Body of pancreas (tissue), 4 donors: ENCODE measurements at regions not wholly inside any gene's neighbourhood (a gene's known extent, or its start where the extent isn't known, plus 50 kb on each side); places are given as distances from the start of the nearest gene placed in this dataset.
A peak's percentile ranks its signal among the peaks of the same experiment; 100 is the strongest.
"Not testable (repeated sequence)": the region's sequence is repeated elsewhere in the genome, so short reads cannot be mapped to it uniquely, and the experiment has no call there.

Source experiments
- ATAC-seq: fragments of 150-250 bp; one replicate; pipeline ENCODE4 v1.9.1; 2016
- DNase-seq, 4 donors: peaks; one replicate each; pipeline ENCODE4 v3.0.0-alpha.2; 2019
- H3K27ac ChIP-seq, 4 donors: fragments of 200-600 bp; sonication (generic); 1 replicate in 3 of 4; 2 replicates in 1 of 4; pipeline versions ENCODE4 v1.5.1 to v1.6.1; 2016 to 2019; ENCODE audit warnings: mild to moderate bottlenecking in 1 of 4, mixed read lengths in 1 of 4, moderate library complexity in 1 of 4
- H3K27me3 ChIP-seq, 2 donors: fragments of 200-600 bp; sonication (generic); one replicate each; pipeline ENCODE4 v1.6.0; 2016; ENCODE audit warnings: mild to moderate bottlenecking in 1 of 2
- H3K36me3 ChIP-seq, 2 donors: fragments of 200-600 bp; sonication (generic); replicated peaks in 1 of 2; 2 replicates each; pipeline ENCODE4 v1.5.1; 2016; ENCODE audit warnings: low read depth in 2 of 2; ENCODE audit not compliant: insufficient read depth in 1 of 2
- H3K4me1 ChIP-seq: fragments of 200-600 bp; sonication (generic); one replicate; pipeline ENCODE4 v1.6.0; 2016
- H3K4me3 ChIP-seq, 2 donors: fragments of 200-600 bp; sonication (generic); 1 replicate in 1 of 2; 2 replicates in 1 of 2; pipeline ENCODE4 v1.5.1; 2016 to 2019
- H3K9me3 ChIP-seq, 3 donors: fragments of 200-600 bp; sonication (generic); 1 replicate in 2 of 3; 2 replicates in 1 of 3; pipeline ENCODE4 v1.5.1; 2016
- CTCF ChIP-seq, 7 experiments: fragments of 450-650 bp in 4 of 7; fragments of 200-600 bp in 3 of 7; sonication (generic) in 3 of 7; IDR thresholded peaks; one replicate each; pipeline ENCODE4 v1.5.1; 2016 to 2019; ENCODE audit warnings: antibody characterized with exemption in 7 of 7
- POLR2A ChIP-seq, 3 donors: fragments of 450-650 bp; IDR thresholded peaks; one replicate each; pipeline ENCODE4 v1.6.1; 2016; ENCODE audit warnings: antibody characterized with exemption in 3 of 3, mild to moderate bottlenecking in 2 of 3
- WGBS, 2 donors: methylation state at CpG; one replicate each; pipeline ENCODE4 v1.1.5; 2017; 5-methylcytosine and 5-hydroxymethylcytosine counted together
- intact Hi-C: fragments of 100-400 bp; cut with DNase I; formaldehyde crosslinking; loops from one replicate; pipeline ENCODE4 v1.15.1; 2023

DNA sequence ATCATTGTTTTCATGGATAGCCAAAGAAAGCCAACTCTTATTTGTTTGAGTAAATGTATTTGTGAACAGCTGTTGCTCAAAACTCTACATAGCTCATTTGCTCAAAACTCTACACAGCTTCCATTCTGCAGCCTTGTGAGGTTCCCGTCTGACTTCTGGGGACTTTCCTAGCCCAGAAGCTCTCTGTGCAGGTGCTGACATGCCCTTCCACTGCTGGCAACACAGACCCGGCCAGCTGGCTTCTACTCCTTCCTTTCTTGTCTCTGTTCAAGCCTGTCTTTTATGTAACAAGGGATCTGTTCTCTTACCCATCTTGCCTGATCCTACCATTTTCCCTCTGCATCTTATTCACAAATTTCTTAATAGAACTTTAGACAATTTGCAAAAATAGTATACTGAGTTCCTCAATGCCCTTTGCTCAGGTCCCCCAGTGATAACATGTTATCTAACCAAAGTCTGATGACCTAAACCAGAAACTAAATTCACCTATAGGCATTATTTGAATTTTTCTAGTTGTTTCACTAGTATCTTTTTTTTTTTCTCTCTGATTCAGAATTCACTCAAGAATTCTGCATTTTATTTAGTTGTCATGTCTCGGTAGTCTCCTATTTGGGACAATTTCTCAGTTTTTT lies 556.5 kb upstream of the SEMA6A start:
- H3K27me3 ChIP-seq, result no peaks in the 10 kb centered on the region
- 63 to 72% methylated on average over 3 of the region's 3 CpGs for WGBS, 2 donors
- DNase-seq (peak in 1 of 4 donors; percentile 16), ATAC-seq (no peak)
- no peak for TF ChIP-seq CTCF (IDR thresholded peaks at IDR 0.05)
- TF ChIP-seq POLR2A (IDR thresholded peaks at IDR 0.05), result no peak
- H3K27ac ChIP-seq, result no peak overlapping the region
- intact Hi-C loops, result no loop called here
- no peaks in the 10 kb centered on the region for H3K9me3 ChIP-seq
- H3K4me3 ChIP-seq, result no peak overlapping the region
- no peaks in the 10 kb centered on the region for H3K36me3 ChIP-seq
- peaks cover 13% of the 10 kb centered on the region for H3K4me1 ChIP-seq

GRCh38 chr5:117118499-117118898 lies 543.9 kb upstream of the SEMA6A start:
- DNase-seq (no peak), ATAC-seq (no peak)
- TF ChIP-seq CTCF (IDR thresholded peaks at IDR 0.05) (no peak), POLR2A (IDR thresholded peaks at IDR 0.05) (no peak)
- Histone ChIP-seq H3K27me3 (no peaks in the 10 kb centered on the region), H3K9me3 (no peaks in the 10 kb centered on the region), H3K36me3 (no peaks in the 10 kb centered on the region), H3K4me3 (no peak overlapping the region), H3K27ac (no peak overlapping the region), H3K4me1 (no peaks in the 10 kb centered on the region)
- 78 to 88% methylated on average over 1 of the region's 1 CpG for WGBS, 2 donors
- intact Hi-C loops, result no loop called here

DNA sequence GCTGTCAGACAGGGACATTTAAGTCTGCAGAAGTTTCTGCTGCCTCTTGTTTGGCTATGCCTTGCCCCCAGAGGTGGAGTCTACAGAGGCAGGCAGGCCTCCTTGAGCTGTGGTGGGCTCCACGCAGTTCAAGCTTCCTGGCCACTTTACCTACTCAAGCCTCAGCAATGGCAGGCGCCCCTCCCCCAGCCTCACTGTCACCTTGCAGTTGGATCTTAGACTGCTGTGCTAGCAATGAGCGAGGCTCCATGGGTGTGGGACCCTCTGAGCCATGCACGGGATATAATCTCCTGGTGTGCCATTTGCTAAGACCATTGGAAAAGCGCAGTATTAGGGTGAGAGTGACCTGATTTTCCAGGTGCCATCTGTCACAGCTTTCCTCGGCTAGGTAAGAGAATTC lies 542.7 kb upstream of the SEMA6A start:
- H3K4me1 ChIP-seq, H3K27me3 ChIP-seq, intact Hi-C loops, H3K36me3 ChIP-seq, DNase-seq, H3K27ac ChIP-seq, H3K9me3 ChIP-seq, H3K4me3 ChIP-seq, ATAC-seq: not testable (repeated sequence)
- 64 to 71% methylated on average over 4 to 6 of the region's 6 CpGs for WGBS, 2 donors

GRCh38 chr5:117110548-117110947 lies 535.9 kb upstream of the SEMA6A start:
- intact Hi-C loops, result no loop called here
- Histone ChIP-seq H3K27me3 (no peaks in the 10 kb centered on the region), H3K4me3 (no peak overlapping the region), H3K9me3 (no peaks in the 10 kb centered on the region), H3K27ac (no peak overlapping the region), H3K4me1 (no peaks in the 10 kb centered on the region), H3K36me3 (no peaks in the 10 kb centered on the region)
- 72 to 88% methylated on average over 2 of the region's 2 CpGs for WGBS, 2 donors
- no peak for ATAC-seq
- TF ChIP-seq CTCF (IDR thresholded peaks at IDR 0.05) (no peak), POLR2A (IDR thresholded peaks at IDR 0.05) (no peak)
- no peak for DNase-seq

DNA sequence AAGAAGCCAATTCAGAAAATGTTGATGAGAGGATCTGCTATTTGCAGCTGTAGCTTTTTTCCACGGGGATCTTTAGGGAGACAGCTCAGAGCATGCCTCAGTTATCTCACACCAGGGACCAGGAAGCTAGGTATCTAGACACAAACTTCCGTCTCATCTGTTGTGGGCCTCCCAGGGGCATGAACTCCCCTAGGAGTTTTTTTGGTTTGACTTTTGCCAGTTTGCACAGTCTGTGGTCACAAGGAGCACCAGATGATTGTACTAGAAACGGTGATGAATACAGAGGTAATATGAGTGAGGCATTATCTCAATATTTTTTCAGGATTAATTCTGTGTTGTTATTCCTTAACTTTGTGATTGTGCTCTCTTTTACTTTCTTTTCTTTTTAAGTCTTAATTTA lies 533.2 kb upstream of the SEMA6A start:
- DNase-seq, result no peak
- Histone ChIP-seq H3K27ac (no peak overlapping the region), H3K27me3 (no peaks in the 10 kb centered on the region), H3K9me3 (no peaks in the 10 kb centered on the region), H3K4me3 (no peak overlapping the region), H3K4me1 (no peaks in the 10 kb centered on the region), H3K36me3 (no peaks in the 10 kb centered on the region)
- intact Hi-C loops, result no loop called here
- no peak for ATAC-seq
- WGBS, 2 donors, result 49 to 71% methylated on average over 3 of the region's 3 CpGs
- TF ChIP-seq CTCF (IDR thresholded peaks at IDR 0.05) (no peak), POLR2A (IDR thresholded peaks at IDR 0.05) (no peak)
